ENCODE measurements at regions not wholly inside any gene's neighbourhood (a gene's known extent, or its start where the extent isn't known, plus 50 kb on each side); places are given as distances from the start of the nearest gene placed in this dataset.
A peak's percentile ranks its signal among the peaks of the same experiment; 100 is the strongest.

GRCh38 chr4:71841336-71841735 lies 57.5 kb upstream of the GC start:
- no peak for TF ChIP-seq POLR2A (IDR thresholded peaks at IDR 0.05; ENCODE audit: low read length)
- TF ChIP-seq GATA1 (IDR thresholded peaks at IDR 0.05; ENCODE audit: low read depth, low read length) = no peak
- DNase-seq = no peak

DNA sequence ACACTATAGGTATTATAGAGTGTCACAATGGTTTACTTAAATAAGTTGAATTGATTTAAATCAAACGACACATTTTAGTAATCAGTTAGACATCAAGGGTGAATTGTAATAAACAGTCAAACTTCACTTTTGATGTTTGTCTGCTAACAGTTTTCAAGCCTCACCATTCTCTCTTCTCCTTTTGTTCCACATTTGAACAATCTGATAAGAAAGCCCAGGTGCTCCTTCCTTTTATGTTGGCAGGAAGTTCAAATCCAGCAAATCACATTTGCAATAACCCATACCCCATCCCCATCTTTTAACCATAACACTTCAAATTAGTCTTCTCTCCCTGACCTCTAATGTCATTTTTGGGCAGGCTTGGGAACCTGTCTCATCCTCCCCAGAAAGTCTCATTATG lies 63.4 kb upstream of the GC start:
- TF ChIP-seq POLR2A (IDR thresholded peaks at IDR 0.05; ENCODE audit: low read length) (no peak), GATA1 (IDR thresholded peaks at IDR 0.05; ENCODE audit: low read depth, low read length) (no peak)
- no peak for DNase-seq

DNA sequence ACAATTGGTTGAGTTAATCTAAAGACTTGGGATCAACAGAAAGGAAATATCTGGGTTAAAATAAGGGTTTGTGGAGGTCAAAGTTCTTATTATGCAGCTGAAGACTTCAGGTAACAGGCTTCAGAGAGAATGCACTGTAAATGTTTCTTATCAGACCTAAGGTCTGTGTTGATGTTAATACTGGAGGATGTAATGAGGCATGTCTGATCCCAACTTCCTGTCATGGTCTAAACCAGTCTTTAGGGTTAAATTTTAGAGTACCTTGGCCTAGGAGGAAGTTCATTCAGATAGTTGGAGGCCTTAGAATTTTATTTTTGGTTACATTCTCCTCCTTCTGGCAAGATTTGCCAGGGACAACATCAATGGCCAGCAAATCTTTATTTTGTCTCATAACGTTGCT lies 72.1 kb upstream of the GC start:
- no peak for DNase-seq
- TF ChIP-seq POLR2A (IDR thresholded peaks at IDR 0.05; ENCODE audit: low read length) (no peak), GATA1 (IDR thresholded peaks at IDR 0.05; ENCODE audit: low read depth, low read length) (no peak)

DNA sequence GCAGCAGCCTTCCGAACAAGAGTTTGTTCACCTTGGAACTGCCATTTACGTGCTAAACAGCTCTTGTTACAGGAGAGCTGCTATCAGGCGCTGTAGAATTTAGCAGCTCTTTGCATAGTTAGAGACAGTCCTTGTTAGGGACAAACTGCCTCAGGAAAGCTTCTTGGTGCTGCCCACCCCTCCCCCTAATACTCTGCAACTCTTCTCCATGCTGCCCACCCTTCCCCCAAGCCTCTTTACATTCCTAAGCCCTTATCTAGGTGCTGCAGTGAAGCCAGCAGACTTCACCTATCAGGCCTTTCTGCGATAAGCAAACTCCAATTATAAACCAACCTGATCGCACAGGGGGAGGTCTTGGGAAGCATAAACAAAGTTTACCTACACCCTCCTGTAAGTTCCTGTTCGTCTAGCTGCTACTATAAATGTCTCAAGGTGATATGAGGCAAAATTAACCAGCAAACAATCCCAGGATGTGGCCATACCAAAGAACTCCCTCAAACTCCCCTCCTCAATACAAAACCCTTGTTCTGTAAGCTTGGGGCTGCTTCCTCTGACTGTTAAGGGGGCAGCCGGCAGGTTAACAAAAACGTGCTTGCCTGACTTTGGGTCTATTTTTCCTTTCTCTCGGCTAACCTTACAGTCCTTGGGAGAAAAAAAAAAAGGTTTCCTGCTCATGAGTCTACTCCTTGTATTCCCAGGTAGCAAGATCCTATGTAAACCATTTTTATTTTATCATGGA lies 74.0 kb upstream of the GC start:
- TF ChIP-seq POLR2A (IDR thresholded peaks at IDR 0.05; ENCODE audit: low read length) (no peak), GATA1 (IDR thresholded peaks at IDR 0.05; ENCODE audit: low read depth, low read length) (no peak)
- DNase-seq = peak; percentile 27 to 81

DNA sequence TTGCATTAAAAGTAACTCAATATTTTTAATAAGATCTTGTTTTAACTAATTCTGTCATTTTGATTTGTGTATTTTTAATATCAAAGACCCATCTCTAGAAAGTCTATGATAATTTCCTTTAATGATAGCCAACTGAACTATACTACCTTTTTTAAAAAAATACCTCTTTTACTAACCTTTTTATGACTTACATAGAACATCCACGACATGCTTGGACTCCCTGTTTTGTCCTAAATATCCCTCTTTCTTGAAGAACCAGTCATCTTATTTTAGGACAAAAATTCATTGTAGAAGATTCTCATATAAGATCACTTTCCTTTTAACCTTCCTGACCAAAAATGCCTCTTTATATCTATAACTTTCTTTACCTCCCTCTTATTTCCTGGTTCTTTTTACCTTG lies 76.8 kb upstream of the GC start:
- TF ChIP-seq GATA1 (IDR thresholded peaks at IDR 0.05; ENCODE audit: low read depth, low read length) (no peak), POLR2A (IDR thresholded peaks at IDR 0.05; ENCODE audit: low read length) (no peak)
- peak; percentile 14 to 29 for DNase-seq

DNA sequence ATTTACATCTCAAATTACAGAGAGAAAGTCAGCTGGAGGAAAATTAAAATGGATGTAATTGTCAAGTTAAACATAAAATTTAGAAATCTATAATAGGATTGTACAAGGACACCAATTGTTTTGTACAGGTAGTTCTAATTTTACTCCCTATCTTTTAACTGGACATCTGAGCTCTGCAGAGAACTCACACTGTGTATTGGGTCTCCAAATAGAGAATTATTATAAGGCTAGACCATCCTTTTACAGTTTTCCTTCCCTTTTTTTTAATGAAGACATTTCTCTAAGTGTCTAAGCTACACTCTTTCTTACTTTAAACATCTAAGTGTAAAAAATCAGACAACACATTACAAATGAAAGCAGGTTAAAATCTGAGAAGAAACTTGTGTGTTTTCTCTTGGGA lies 78.4 kb upstream of the GC start:
- DNase-seq = no peak
- no peak for TF ChIP-seq POLR2A (IDR thresholded peaks at IDR 0.05; ENCODE audit: low read length)
- TF ChIP-seq GATA1 (IDR thresholded peaks at IDR 0.05; ENCODE audit: low read depth, low read length) = no peak

DNA sequence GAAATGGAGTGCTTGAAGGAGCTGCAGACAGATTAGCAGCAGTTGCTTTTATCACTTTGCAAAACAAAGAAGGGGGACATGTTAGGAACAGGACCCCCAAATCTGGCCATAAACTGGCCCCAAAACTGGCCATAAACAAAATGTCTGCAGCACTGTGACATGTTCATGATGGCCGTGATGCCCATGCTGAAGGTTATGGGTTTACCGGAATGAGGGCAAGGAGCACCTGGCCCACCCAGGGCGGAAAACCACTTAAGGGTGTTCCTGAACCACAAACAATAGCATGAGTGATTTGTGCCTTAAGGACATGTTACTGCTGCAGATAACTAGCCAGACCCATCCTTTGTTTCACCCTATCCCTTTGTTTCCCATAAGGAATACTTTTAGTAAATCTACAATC lies 79.6 kb upstream of the GC start:
- DNase-seq = no peak
- TF ChIP-seq POLR2A (IDR thresholded peaks at IDR 0.05; ENCODE audit: low read length) (no peak), GATA1 (IDR thresholded peaks at IDR 0.05; ENCODE audit: low read depth, low read length) (no peak)

GRCh38 chr4:71864380-71864779 lies 80.5 kb upstream of the GC start:
- TF ChIP-seq GATA1 (IDR thresholded peaks at IDR 0.05; ENCODE audit: low read depth, low read length) = no peak
- no peak for TF ChIP-seq POLR2A (IDR thresholded peaks at IDR 0.05; ENCODE audit: low read length)
- no peak for DNase-seq

- TF ChIP-seq GATA1 (IDR thresholded peaks at IDR 0.05; ENCODE audit: low read depth, low read length) (no peak), POLR2A (IDR thresholded peaks at IDR 0.05; ENCODE audit: low read length) (no peak)
- DNase-seq = no peak
Measured at GRCh38 chr4:71866212-71866885, 82.5 kb upstream of the GC start.

- DNase-seq = no peak
- TF ChIP-seq POLR2A (IDR thresholded peaks at IDR 0.05; ENCODE audit: low read length) = no peak
- no peak for TF ChIP-seq GATA1 (IDR thresholded peaks at IDR 0.05; ENCODE audit: low read depth, low read length)
Measured at GRCh38 chr4:71867598-71867997, 83.7 kb upstream of the GC start.

DNA sequence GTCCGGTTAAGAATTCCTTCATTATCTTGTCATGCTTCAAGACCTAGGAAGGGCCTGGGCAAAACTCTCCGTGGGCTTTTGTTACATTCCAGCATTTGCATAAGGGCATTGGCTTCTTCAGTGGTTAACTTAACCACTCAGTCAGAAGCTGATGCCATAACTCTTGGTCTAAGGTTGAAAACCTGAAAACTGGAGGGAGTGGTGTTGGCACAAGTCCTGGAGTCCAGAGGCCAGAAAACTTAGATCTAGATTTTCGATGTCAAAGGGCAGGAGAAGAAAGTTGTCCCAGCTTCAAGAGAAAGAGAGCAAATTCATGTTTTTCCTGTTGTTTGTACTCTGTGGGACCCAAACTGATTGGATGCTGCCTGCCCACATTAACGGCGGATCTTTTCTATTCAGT lies 86.6 kb upstream of the GC start:
- no peak for DNase-seq
- TF ChIP-seq GATA1 (IDR thresholded peaks at IDR 0.05; ENCODE audit: low read depth, low read length) = no peak
- TF ChIP-seq POLR2A (IDR thresholded peaks at IDR 0.05; ENCODE audit: low read length) = no peak

GRCh38 chr4:71872221-71872620 lies 88.3 kb upstream of the GC start:
- no peak for DNase-seq
- TF ChIP-seq GATA1 (IDR thresholded peaks at IDR 0.05; ENCODE audit: low read depth, low read length) (no peak), POLR2A (IDR thresholded peaks at IDR 0.05; ENCODE audit: low read length) (no peak)

- no peak for DNase-seq
- TF ChIP-seq POLR2A (IDR thresholded peaks at IDR 0.05; ENCODE audit: low read length) (no peak), GATA1 (IDR thresholded peaks at IDR 0.05; ENCODE audit: low read depth, low read length) (no peak)
Measured at GRCh38 chr4:71872767-71873415, 89.0 kb upstream of the GC start.

DNA sequence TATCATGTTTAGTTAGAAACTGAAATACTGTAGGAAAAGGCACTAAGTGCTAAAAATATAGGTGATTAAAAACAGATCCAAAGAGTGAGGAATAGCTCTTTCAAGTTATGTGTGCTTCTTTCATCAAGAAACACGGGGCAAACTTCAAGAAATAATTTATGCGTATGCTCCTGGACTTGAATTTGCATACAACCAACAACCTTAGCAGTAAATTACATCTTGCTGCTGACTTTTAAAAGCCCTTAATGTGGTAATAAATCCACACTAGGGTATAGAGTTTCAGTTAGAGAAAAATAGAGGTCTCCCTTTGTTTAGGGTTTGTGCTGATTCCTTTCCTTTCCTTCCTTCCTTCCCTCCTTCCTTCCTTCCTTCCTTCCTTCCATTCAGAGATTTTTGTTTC lies 94.5 kb upstream of the GC start:
- DNase-seq = no peak
- TF ChIP-seq POLR2A (IDR thresholded peaks at IDR 0.05; ENCODE audit: low read length) (no peak), GATA1 (IDR thresholded peaks at IDR 0.05; ENCODE audit: low read depth, low read length) (no peak)
